HG03039 (cell line): ENCODE measurements at regions not wholly inside any gene's neighbourhood (a gene's known extent, or its start where the extent isn't known, plus 50 kb on each side); places are given as distances from the start of the nearest gene placed in this dataset.

Experiments used
- ATAC-seq: cut with Tn5 transposase; IDR thresholded peaks from one replicate; pipeline ENCODE4 v1.9.1; 2021; ENCODE audit warnings: mild to moderate bottlenecking, moderate library complexity; ENCODE audit not compliant: unreplicated experiment

DNA sequence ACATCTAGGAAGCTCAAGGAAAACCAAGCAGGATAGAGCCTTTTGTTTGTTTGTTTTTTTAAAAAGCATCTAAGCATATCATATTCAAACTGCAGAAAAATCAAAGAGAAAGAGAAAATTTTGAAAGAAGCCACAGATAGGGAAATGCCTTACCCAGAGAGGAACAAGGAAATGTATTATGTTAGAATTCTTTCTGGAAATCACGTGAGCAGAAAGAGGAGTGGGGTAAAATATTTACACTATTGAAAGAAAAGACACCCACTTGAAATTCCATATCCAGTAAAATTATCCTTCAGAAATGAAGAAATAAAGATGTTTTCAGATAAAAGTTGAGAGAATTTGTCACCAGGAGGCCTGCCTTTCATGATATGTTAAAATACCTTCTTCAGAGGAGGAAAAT is 775.7 kb upstream of the IGFBP3 start:
- ATAC-seq: no peak

- no peak for ATAC-seq
These were observed 774.1 kb upstream of the IGFBP3 start for GRCh38 chr7:46695051-46695708.

DNA sequence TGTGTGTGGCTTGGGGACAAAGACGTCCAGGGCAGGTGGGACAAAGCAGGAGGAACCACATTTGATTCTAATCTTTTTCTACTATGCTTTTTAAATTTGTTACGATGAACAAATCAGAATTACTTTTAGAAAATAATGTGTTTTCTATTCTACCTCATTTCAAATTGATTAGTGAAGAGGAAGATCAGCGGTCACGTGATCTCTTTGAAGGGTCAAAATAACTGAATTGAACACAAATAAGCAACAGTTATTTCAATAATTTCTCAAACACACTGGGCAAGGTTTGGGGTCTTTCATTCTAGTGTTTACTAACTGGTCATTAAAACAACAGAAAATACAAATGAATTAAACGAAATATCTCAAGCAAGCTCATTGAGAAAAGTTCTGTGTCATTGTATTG is 773.0 kb upstream of the IGFBP3 start:
- ATAC-seq: no peak

GRCh38 chr7:46687203-46687602 is 766.1 kb upstream of the IGFBP3 start:
- ATAC-seq: no peak

- ATAC-seq: no peak
These were observed 764.0 kb upstream of the IGFBP3 start for GRCh38 chr7:46685051-46685450.

- no peak for ATAC-seq
These were observed 762.0 kb upstream of the IGFBP3 start for GRCh38 chr7:46682836-46683624.

GRCh38 chr7:46681865-46682503 is 760.9 kb upstream of the IGFBP3 start:
- no peak for ATAC-seq

DNA sequence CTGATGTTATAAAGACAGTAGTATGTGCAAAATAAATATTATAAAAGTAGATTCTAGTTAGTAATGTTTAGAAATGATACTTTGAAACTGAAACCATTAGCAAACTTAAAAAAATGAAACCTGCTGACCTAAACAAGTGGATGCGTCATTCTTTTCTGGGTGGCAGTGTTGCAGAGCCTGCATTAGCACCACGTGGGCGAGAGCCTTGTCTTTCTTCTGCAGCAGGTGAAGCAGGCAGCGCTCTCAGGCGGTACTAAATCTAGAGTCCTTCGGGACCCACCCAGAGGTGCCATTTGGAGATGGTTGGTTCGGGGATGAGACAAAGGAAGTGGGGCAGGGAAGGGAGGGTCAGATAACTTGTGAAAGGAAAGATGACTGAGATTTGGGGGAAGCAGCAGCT is 759.1 kb upstream of the IGFBP3 start:
- ATAC-seq: no peak

GRCh38 chr7:46679671-46680070 is 758.6 kb upstream of the IGFBP3 start:
- no peak for ATAC-seq

- ATAC-seq: no peak
These were observed 757.3 kb upstream of the IGFBP3 start for GRCh38 chr7:46678421-46678820.

GRCh38 chr7:46675456-46675855 is 754.4 kb upstream of the IGFBP3 start:
- ATAC-seq: no peak

DNA sequence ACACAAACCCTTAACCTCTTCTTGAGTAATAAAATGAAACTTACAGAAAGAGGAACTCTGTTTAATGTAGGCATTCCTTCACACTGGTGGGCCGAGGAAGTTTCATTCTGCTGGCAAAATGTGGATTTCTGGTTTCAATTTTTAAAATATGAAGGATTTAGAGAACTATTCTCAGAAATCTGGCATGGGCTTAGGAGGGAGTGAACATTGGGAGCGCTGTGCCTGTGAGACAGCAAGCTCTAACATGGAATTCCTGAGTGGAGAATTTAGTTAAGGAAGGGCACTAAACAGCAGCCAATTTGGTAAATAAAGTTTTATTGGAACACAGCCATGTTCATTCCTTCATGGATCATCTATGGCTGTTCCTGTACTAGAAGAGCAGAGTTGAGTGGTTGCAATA is 751.8 kb upstream of the IGFBP3 start:
- no peak for ATAC-seq

DNA sequence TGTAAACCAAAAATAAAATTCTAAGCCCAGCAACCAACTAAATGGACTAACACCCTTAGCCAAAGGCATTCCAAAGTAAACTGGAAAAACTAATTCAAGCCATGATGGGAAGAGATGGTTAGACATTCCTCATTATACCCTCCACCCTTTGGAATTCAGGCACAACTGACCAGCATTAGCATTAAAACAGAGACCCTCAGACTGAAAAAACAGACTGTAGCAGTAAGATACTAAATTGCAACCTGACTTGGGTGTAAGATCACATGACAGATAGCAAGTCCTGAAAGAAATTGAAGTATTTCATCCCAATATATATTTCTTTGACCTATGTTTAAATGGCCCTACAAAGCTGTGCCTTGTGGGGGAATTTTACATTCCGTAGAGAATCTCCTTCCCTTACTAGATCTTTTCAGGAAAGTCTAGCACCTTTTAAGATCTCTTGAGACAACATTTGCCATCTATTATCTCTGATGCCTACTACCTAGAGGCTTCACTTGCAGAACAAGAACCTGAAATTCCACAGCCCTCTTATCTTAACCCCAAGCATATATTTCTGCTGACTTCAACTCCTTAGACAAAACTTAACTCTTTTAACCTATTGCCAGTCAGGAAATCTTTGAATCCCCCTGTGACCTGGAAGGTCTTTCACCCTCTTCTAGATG is 750.2 kb upstream of the IGFBP3 start:
- no peak for ATAC-seq

- no peak for ATAC-seq
These were observed 748.0 kb upstream of the IGFBP3 start for GRCh38 chr7:46669028-46669427.

DNA sequence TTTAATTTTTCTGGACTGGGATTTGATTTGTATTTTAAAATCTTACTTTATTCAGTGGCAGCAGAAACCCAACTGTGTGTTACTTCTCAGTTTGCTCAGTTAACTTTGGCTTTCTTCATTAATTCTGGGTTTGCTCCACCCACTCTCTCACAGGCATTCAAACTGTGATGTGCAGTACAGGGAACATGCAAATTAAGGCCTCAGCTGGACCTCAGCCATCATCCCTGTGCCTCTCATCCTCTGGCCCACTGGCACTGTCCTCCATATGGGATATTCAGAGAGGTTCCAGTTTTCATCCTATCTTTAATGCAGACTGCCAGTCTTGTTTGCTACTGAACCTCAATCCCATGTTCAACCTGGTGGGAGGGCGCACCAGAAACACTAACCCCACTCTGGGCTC is 743.4 kb upstream of the IGFBP3 start:
- no peak for ATAC-seq

DNA sequence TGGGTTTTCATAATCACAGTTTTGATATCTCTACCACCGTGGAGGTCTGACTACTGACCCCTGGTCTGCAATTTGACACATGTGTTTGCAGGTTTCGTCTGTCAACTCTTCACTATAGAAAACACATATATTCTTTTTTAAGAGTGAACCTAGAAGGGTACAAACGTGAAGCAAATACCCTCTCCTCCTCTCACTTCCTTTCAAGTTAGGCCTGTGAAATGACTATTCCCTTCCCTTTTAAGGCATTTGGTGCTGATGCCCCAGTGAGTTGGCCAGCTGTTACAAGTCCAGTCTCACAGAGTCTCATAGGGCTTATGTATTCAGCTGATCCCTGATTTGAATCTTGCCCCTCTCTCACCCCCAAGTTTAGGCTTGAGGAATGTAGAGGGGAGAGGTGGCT is 742.0 kb upstream of the IGFBP3 start:
- ATAC-seq: no peak

- no peak for ATAC-seq
These were observed 740.4 kb upstream of the IGFBP3 start for GRCh38 chr7:46661431-46661830.

GRCh38 chr7:46660402-46660980 is 739.4 kb upstream of the IGFBP3 start:
- no peak for ATAC-seq

DNA sequence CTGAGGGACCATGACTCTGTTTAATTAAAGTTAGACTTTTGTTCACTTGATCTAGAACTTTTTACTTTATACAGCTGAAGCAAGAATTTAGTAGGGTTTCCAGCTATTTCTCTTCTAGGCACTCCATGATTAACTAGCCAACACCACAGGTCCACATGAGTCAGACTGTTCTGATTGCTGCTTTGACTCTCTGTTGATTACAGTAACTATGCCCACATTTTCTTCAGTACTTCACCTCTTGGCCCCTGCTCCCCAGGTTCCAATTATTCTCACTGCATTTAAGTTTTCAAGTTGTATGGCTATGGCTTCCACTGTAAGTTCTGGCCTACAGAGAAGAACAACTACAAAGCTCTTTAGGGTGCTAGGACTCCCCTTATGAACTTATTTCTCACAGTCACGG is 737.2 kb upstream of the IGFBP3 start:
- ATAC-seq: no peak

DNA sequence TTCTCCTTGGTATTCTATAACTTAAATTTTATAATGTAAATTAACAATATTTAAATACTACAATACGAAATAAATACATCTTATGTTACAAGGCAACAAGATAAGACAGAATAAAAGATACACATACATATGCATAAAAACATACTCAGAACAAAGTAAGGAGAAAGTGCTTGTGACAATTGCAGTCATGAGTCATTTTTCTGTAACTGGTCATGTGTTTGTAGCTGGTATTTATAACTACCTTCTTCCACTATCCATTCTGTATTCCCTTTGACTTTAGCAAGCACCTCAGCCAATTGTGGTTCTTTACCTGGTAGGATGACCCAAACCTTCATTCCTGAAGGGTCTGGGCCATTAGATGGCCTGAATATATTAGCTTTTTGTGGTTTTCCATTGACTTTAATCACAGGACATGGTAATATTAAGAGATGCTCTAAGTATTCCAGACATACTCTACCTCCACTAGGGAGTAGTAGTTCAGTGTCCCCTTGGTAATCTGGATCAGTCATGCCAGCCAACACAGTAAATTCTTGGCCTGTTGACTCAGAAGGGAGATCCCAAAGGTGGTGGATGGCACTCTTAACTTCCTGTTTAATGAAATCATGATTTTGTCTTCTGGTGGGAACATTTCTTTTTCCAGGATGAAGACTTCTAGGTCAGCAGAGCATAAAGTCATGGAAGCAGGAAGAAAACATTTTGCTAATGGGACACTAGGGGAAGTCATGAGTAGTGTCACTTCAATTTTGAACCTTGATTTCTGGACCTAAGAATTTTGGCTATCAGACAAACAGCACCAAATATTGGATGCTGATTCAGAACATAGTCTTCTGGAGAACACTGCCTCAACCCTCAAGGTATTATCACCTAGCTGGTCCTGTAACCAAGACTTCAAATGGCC is 733.7 kb upstream of the IGFBP3 start:
- no peak for ATAC-seq
